Panc1 (cell line): ENCODE measurements at regions not wholly inside any gene's neighbourhood (a gene's known extent, or its start where the extent isn't known, plus 50 kb on each side); places are given as distances from the start of the nearest gene placed in this dataset.

Experiments
- ATAC-seq: fragments of 200-7000 bp; cut with Tn5 transposase; 2 replicates; pipeline ENCODE4 v1.9.1; 2020; ENCODE audit warnings: mild to moderate bottlenecking, moderate library complexity
- BruUV-seq: library from RNA; stranded (reverse); fragments of 400-500 nt; replicated peaks from 2 replicates; lab custom pipeline; 2021; lab: Mats Ljungman, UMichigan
- CTCF ChIA-PET: fragments of 300-600 bp; sonication (Branson Sonifier 250); formaldehyde crosslinking; loops from one replicate; lab custom pipeline; 2022; ENCODE audit warnings: antibody characterized with exemption; lab: Charles Lee
- POLR2A ChIA-PET: fragments of 300-600 bp; sonication (Branson Sonifier 250); formaldehyde crosslinking; loops from one replicate; lab custom pipeline; 2022; ENCODE audit warnings: antibody characterized with exemption; lab: Charles Lee
- DNase-seq: peaks from one replicate; pipeline ENCODE4 v3.0.0-alpha.2; 2010; ENCODE audit warnings: low read depth, low spot score
- H3K27ac ChIP-seq: 2 replicates; pipeline ENCODE4 v1.5.1; 2011; ENCODE audit warnings: mild to moderate bottlenecking, low read length, inconsistent platforms
- H3K27me3 ChIP-seq: fragments of 200-500 bp; sonication (Bioruptor generic); 2 replicates; pipeline ENCODE4 v1.6.0; 2014; ENCODE audit warnings: low read length, inconsistent platforms; ENCODE audit not compliant: control insufficient read depth, insufficient read depth
- H3K36me3 ChIP-seq: fragments of 200-500 bp; sonication (Bioruptor generic); 2 replicates; pipeline ENCODE4 v1.5.1; 2014; ENCODE audit warnings: inconsistent platforms, mild to moderate bottlenecking, low read length, moderate library complexity; ENCODE audit not compliant: control insufficient read depth, insufficient read depth
- H3K4me1 ChIP-seq: 2 replicates; pipeline ENCODE4 v1.5.1; 2011; ENCODE audit warnings: inconsistent platforms, mild to moderate bottlenecking, low read length, moderate library complexity; ENCODE audit not compliant: control insufficient read depth, insufficient read depth
- H3K4me3 ChIP-seq, 2 experiments: 2 replicates each; pipeline ENCODE4 v1.5.1; 2011 to 2012; ENCODE audit warnings: low read depth in 2 of 2, low read length in 2 of 2, mild to moderate bottlenecking in 2 of 2, inconsistent platforms in 1 of 2, moderate library complexity in 1 of 2
- H3K9me3 ChIP-seq: fragments of 200-500 bp; sonication (Bioruptor generic); 2 replicates; pipeline ENCODE4 v1.5.1; 2014; ENCODE audit warnings: low read depth, mild to moderate bottlenecking, inconsistent platforms, low read length, moderate library complexity; ENCODE audit not compliant: control insufficient read depth, insufficient read depth
- CTCF ChIP-seq: fragments of 450-650 bp; IDR thresholded peaks from 2 replicates; pipeline ENCODE4 v1.5.1; 2017; ENCODE audit warnings: mild to moderate bottlenecking
- POLR2AphosphoS5 ChIP-seq: IDR thresholded peaks from 2 replicates; pipeline ENCODE4 v1.6.1; 2012; ENCODE audit warnings: mild to moderate bottlenecking, low read depth, low read length, moderate library complexity
- REST ChIP-seq, 2 experiments: IDR thresholded peaks; 2 replicates each; pipeline ENCODE4 v1.6.1; 2011 to 2012; ENCODE audit warnings: low read depth in 2 of 2, control low read depth in 1 of 2, low read length in 1 of 2, mild to moderate bottlenecking in 1 of 2, moderate library complexity in 1 of 2; ENCODE audit not compliant: insufficient read depth in 1 of 2
- SIN3A ChIP-seq: IDR thresholded peaks from 2 replicates; pipeline ENCODE4 v1.6.1; 2012; ENCODE audit warnings: low read depth, mild to moderate bottlenecking, low read length, moderate library complexity, borderline replicate concordance; ENCODE audit not compliant: insufficient read depth
- TCF7L2 ChIP-seq: IDR thresholded peaks from 2 replicates; pipeline ENCODE4 v1.6.1; 2011; ENCODE audit warnings: mild to moderate bottlenecking, low read depth, low read length, inconsistent platforms
- in situ Hi-C: cut with HindIII; loops from 2 replicates; pipeline ENCODE4 v1.10.0; 2016; ENCODE audit warnings: low sequenced_read_pairs, low pct_unique_long_range_greater_than_20kb
- intact Hi-C: fragments of 100-400 bp; cut with micrococcal nuclease; formaldehyde crosslinking; loops from one replicate; pipeline ENCODE4 v1.10.0; 2022; ENCODE audit not compliant: unreplicated experiment

GRCh38 chr4:14069886-14070285, 442.4 kb upstream of the BOD1L1 start:
- no peak for DNase-seq
- BruUV-seq, result no TSS peak

GRCh38 chr4:14070289-14070880, 442.9 kb upstream of the BOD1L1 start:
- intact Hi-C loops, result no loop called here
- POLR2A ChIA-PET, result no interaction called here
- ATAC-seq, result no peak
- Histone ChIP-seq H3K4me1 (no peaks in the 10 kb centered on the region), H3K9me3 (no peaks in the 10 kb centered on the region), H3K27ac (no peak overlapping the region), H3K36me3 (no peaks in the 10 kb centered on the region), H3K27me3 (no peaks in the 10 kb centered on the region), H3K4me3 (no peak overlapping the region)
- no peak for TF ChIP-seq REST (IDR thresholded peaks at IDR 0.05; ENCODE audit: insufficient read depth in 1 of 2, low read depth in 2 of 2, low read length in 1 of 2)
- no peak for TF ChIP-seq POLR2AphosphoS5
- TF ChIP-seq CTCF, result no peak
- CTCF ChIA-PET, result no interaction called here
- in situ Hi-C loops, result no loop called here
- BruUV-seq, result no TSS peak
- DNase-seq, result no peak

More at GRCh38 chr4:14069886-14070285, 442.4 kb upstream of the BOD1L1 start:
- Histone ChIP-seq H3K4me1 (no peaks in the 10 kb centered on the region), H3K4me3 (no peak overlapping the region), H3K27me3 (no peaks in the 10 kb centered on the region), H3K9me3 (no peaks in the 10 kb centered on the region), H3K36me3 (no peaks in the 10 kb centered on the region), H3K27ac (no peak overlapping the region)
- ChIA-PET POLR2A (no interaction called here), CTCF (no interaction called here)
- intact Hi-C loops, result no loop called here
- TF ChIP-seq SIN3A (no peak), TCF7L2 (no peak), CTCF (no peak), REST (IDR thresholded peaks at IDR 0.05; ENCODE audit: insufficient read depth in 1 of 2, low read depth in 2 of 2, low read length in 1 of 2) (no peak), POLR2AphosphoS5 (no peak)
- ATAC-seq, result no peak
- in situ Hi-C loops, result no loop called here
